HG03045 (cell line): ENCODE measurements at regions not wholly inside any gene's neighbourhood (a gene's known extent, or its start where the extent isn't known, plus 50 kb on each side); places are given as distances from the start of the nearest gene placed in this dataset.
"Not testable (repeated sequence)": the region's sequence is repeated elsewhere in the genome, so short reads cannot be mapped to it uniquely, and the experiment has no call there.

Experiments used
- ATAC-seq: cut with Tn5 transposase; IDR thresholded peaks from one replicate; pipeline ENCODE4 v1.9.1; 2021; ENCODE audit warnings: mild to moderate bottlenecking, moderate library complexity; ENCODE audit not compliant: unreplicated experiment

GRCh38 chr17:33927732-33928133 lies 327.4 kb upstream of the CCL2 start:
- ATAC-seq, result no peak

GRCh38 chr17:33929181-33929724 lies 325.8 kb upstream of the CCL2 start:
- ATAC-seq, result no peak

- ATAC-seq, result not testable (repeated sequence)
Observed at GRCh38 chr17:33931148-33931814, 323.8 kb upstream of the CCL2 start.

GRCh38 chr17:33932996-33933395 lies 322.1 kb upstream of the CCL2 start:
- ATAC-seq, result no peak

- ATAC-seq, result no peak
Observed at GRCh38 chr17:33933576-33933975, 321.5 kb upstream of the CCL2 start.

GRCh38 chr17:33934696-33935095 lies 320.4 kb upstream of the CCL2 start:
- ATAC-seq, result no peak

- ATAC-seq, result no peak
Observed at GRCh38 chr17:33935822-33936221, 319.3 kb upstream of the CCL2 start.

GRCh38 chr17:33936764-33937163 lies 318.3 kb upstream of the CCL2 start:
- ATAC-seq, result no peak

- no peak for ATAC-seq
Observed at GRCh38 chr17:33939959-33940358, 315.1 kb upstream of the CCL2 start.

GRCh38 chr17:33940769-33941370 lies 314.2 kb upstream of the CCL2 start:
- ATAC-seq, result no peak

- ATAC-seq, result no peak
Observed at GRCh38 chr17:33941744-33942143, 313.3 kb upstream of the CCL2 start.

GRCh38 chr17:33942414-33942813 lies 312.7 kb upstream of the CCL2 start:
- no peak for ATAC-seq

- no peak for ATAC-seq
Observed at GRCh38 chr17:33944412-33944811, 310.7 kb upstream of the CCL2 start.

- no peak for ATAC-seq
Observed at GRCh38 chr17:33944826-33945225, 310.3 kb upstream of the CCL2 start.

- ATAC-seq, result no peak
Observed at GRCh38 chr17:33945646-33946546, 309.2 kb upstream of the CCL2 start.

GRCh38 chr17:33947762-33948161 lies 307.3 kb upstream of the CCL2 start:
- ATAC-seq, result no peak

GRCh38 chr17:33948309-33948708 lies 306.8 kb upstream of the CCL2 start:
- no peak for ATAC-seq

- ATAC-seq, result no peak
Observed at GRCh38 chr17:33949100-33949499, 306.0 kb upstream of the CCL2 start.

- no peak for ATAC-seq
Observed at GRCh38 chr17:33950061-33950460, 305.0 kb upstream of the CCL2 start.

GRCh38 chr17:33952425-33952824 lies 302.7 kb upstream of the CCL2 start:
- ATAC-seq, result no peak

- no peak for ATAC-seq
Observed at GRCh38 chr17:33954597-33954996, 300.5 kb upstream of the CCL2 start.

GRCh38 chr17:33955461-33955860 lies 299.6 kb upstream of the CCL2 start:
- no peak for ATAC-seq
